HG03025 (cell line): ENCODE measurements at regions not wholly inside any gene's neighbourhood (a gene's known extent, or its start where the extent isn't known, plus 50 kb on each side); places are given as distances from the start of the nearest gene placed in this dataset.
A peak's percentile ranks its signal among the peaks of the same experiment; 100 is the strongest.

Experiments used
- ATAC-seq: cut with Tn5 transposase; IDR thresholded peaks from one replicate; pipeline ENCODE4 v1.9.1; 2021; ENCODE audit warnings: mild to moderate bottlenecking, moderate library complexity; ENCODE audit not compliant: unreplicated experiment, low FRiP score

GRCh38 chr15:92565351-92566125 is 90.0 kb downstream of the FAM174B start:
- no peak for ATAC-seq

GRCh38 chr15:92561754-92562153 is 93.8 kb downstream of the FAM174B start:
- ATAC-seq, result no peak

- ATAC-seq, result no peak
Measured at GRCh38 chr15:92553317-92553716, 102.3 kb downstream of the FAM174B start.

- ATAC-seq, result no peak
Measured at GRCh38 chr15:92545996-92546395, 109.6 kb downstream of the FAM174B start.

- ATAC-seq, result no peak
Measured at GRCh38 chr15:92541291-92542200, 114.0 kb downstream of the FAM174B start.

GRCh38 chr15:92538115-92538514 is 117.5 kb downstream of the FAM174B start:
- no peak for ATAC-seq

GRCh38 chr15:92533298-92533697 is 122.3 kb downstream of the FAM174B start:
- no peak for ATAC-seq

- ATAC-seq, result no peak
Measured at GRCh38 chr15:92531406-92531805, 124.2 kb downstream of the FAM174B start.

GRCh38 chr15:92528736-92529135 is 126.8 kb downstream of the FAM174B start:
- no peak for ATAC-seq

- no peak for ATAC-seq
Measured at GRCh38 chr15:92527197-92527596, 128.4 kb downstream of the FAM174B start.

- no peak for ATAC-seq
Measured at GRCh38 chr15:92525758-92526245, 129.8 kb downstream of the FAM174B start.

GRCh38 chr15:92524874-92525565 is 130.6 kb downstream of the FAM174B start:
- ATAC-seq, result no peak

- no peak for ATAC-seq
Measured at GRCh38 chr15:92524161-92524560, 130.5 kb downstream of the ST8SIA2 start.

- ATAC-seq, result no peak
Measured at GRCh38 chr15:92523176-92523575, 129.5 kb downstream of the ST8SIA2 start.

GRCh38 chr15:92521624-92522008 is 127.9 kb downstream of the ST8SIA2 start:
- ATAC-seq, result peak; percentile 61

GRCh38 chr15:92520914-92521623 is 127.4 kb downstream of the ST8SIA2 start:
- no peak for ATAC-seq

- no peak for ATAC-seq
Measured at GRCh38 chr15:92519709-92520108, 126.0 kb downstream of the ST8SIA2 start.
